A549 (cell line): ENCODE measurements at regions not wholly inside any gene's neighbourhood (a gene's known extent, or its start where the extent isn't known, plus 50 kb on each side); places are given as distances from the start of the nearest gene placed in this dataset.
A peak's percentile ranks its signal among the peaks of the same experiment; 100 is the strongest.

Experiments
- ATAC-seq, 2 experiments: fragments of 200-7000 bp in 1 of 2; fragments of >200 bp in 1 of 2; cut with Nextera tagmentation in 1 of 2; cut with Tn5 transposase in 1 of 2; 3 replicates each; pipeline versions ENCODE4 v1.8.0 to v1.9.1; 2018 to 2020; ENCODE audit warnings: mild to moderate bottlenecking in 1 of 2, moderate library complexity in 1 of 2
- CTCF ChIA-PET: fragments of 300-600 bp; sonication (Branson Sonifier 250); formaldehyde crosslinking; extraction: SDS; loops from one replicate; lab custom pipeline; 2021; ENCODE audit warnings: antibody characterized with exemption, inconsistent platforms; lab: Yijun Ruan, JAX
- POLR2A ChIA-PET: fragments of 350-600 bp; formaldehyde crosslinking; extraction: SDS; loops from one replicate; lab custom pipeline; 2021; ENCODE audit warnings: antibody characterized with exemption, inconsistent platforms; lab: Yijun Ruan, JAX
- DNase-seq, 2 experiments: peaks; one replicate each; pipeline versions ENCODE4 v3.0.0 to v3.0.0-alpha.2; 2011 to 2016; ENCODE audit warnings: low read depth in 1 of 2, low spot score in 1 of 2
- FAIRE-seq: peaks from 2 replicates; lab custom pipeline; 2011; peaks lifted over from hg19 to GRCh38; lab: Jason Lieb, UNC
- H3K27ac ChIP-seq, 2 experiments: fragments of >200 bp; sonication (Bioruptor Twin); formaldehyde crosslinking; 3 replicates each; pipeline ENCODE4 v1.5.1; 2016 to 2017
- H3K4me1 ChIP-seq: fragments of >200 bp; sonication (Bioruptor Twin); formaldehyde crosslinking; 3 replicates; pipeline ENCODE4 v1.6.1; 2016
- H3K4me2 ChIP-seq: fragments of >200 bp; sonication (Bioruptor Twin); formaldehyde crosslinking; 3 replicates; pipeline ENCODE4 v1.6.1; 2016
- H3K4me3 ChIP-seq: fragments of >200 bp; sonication (Bioruptor Twin); formaldehyde crosslinking; 3 replicates; pipeline ENCODE4 v1.5.1; 2016
- H3K9me3 ChIP-seq: fragments of >200 bp; sonication (Bioruptor Twin); formaldehyde crosslinking; 3 replicates; pipeline ENCODE4 v1.6.1; 2016
- BHLHE40 ChIP-seq: IDR thresholded peaks from 2 replicates; pipeline ENCODE4 v1.6.1; 2012; ENCODE audit warnings: low read depth, low read length, inconsistent platforms
- CBX2 ChIP-seq: fragments of 200-600 bp; sonication (generic); IDR thresholded peaks from 2 replicates; pipeline ENCODE4 v1.6.1; 2016; ENCODE audit warnings: low read depth, mild to moderate bottlenecking, borderline replicate concordance
- CBX8 ChIP-seq: fragments of 200-600 bp; sonication (generic); IDR thresholded peaks from 2 replicates; pipeline ENCODE4 v1.6.1; 2016
- CEBPB ChIP-seq, 2 experiments: fragments of >200 bp in 1 of 2; sonication (Bioruptor Twin) in 1 of 2; formaldehyde crosslinking in 1 of 2; IDR thresholded peaks; 2 replicates each; pipeline ENCODE4 v1.6.1; 2012 to 2016
- CHD4 ChIP-seq: fragments of 200-600 bp; sonication (generic); IDR thresholded peaks from 2 replicates; pipeline ENCODE4 v1.6.1; 2016; ENCODE audit warnings: antibody characterized with exemption, mild to moderate bottlenecking, borderline replicate concordance
- EP300 ChIP-seq, 2 experiments: fragments of >200 bp; sonication (Bioruptor Twin); formaldehyde crosslinking; IDR thresholded peaks; 2 replicates in 1 of 2; 3 replicates in 1 of 2; pipeline ENCODE4 v1.6.1; 2016 to 2017
- FOSB ChIP-seq: fragments of 250-450 bp; sonication (Bioruptor Pico); IDR thresholded peaks from 2 replicates; pipeline ENCODE4 v1.5.0; 2020; ENCODE audit warnings: mild to moderate bottlenecking, moderate library complexity
- FOSL2 ChIP-seq, 2 experiments: fragments of 450-650 bp in 1 of 2; fragments of >200 bp in 1 of 2; sonication (Bioruptor Twin) in 1 of 2; formaldehyde crosslinking; IDR thresholded peaks; 2 replicates each; pipeline versions ENCODE4 v1.5.0 to v1.6.1; 2016 to 2020; ENCODE audit warnings: mild to moderate bottlenecking in 1 of 2, moderate library complexity in 1 of 2
- FOXS1 ChIP-seq: fragments of 250-450 bp; sonication (Bioruptor Pico); IDR thresholded peaks from 2 replicates; pipeline ENCODE4 v1.5.0; 2020; ENCODE audit warnings: mild to moderate bottlenecking, moderate library complexity
- HDAC2 ChIP-seq: fragments of 200-600 bp; sonication (generic); IDR thresholded peaks from 2 replicates; pipeline ENCODE4 v1.6.1; 2016
- HOXB13 ChIP-seq: fragments of 250-450 bp; sonication (Bioruptor Pico); IDR thresholded peaks from 2 replicates; pipeline ENCODE4 v1.5.0; 2020; ENCODE audit warnings: low read depth, mild to moderate bottlenecking, moderate library complexity
- JUNB ChIP-seq: fragments of >200 bp; sonication (Bioruptor Twin); formaldehyde crosslinking; IDR thresholded peaks from 2 replicates; pipeline ENCODE4 v1.6.1; 2016
- KDM1A ChIP-seq: fragments of 200-600 bp; sonication (generic); IDR thresholded peaks from 2 replicates; pipeline ENCODE4 v1.6.1; 2016; ENCODE audit warnings: low read depth, mild to moderate bottlenecking
- KDM5A ChIP-seq: fragments of 200-600 bp; sonication (generic); IDR thresholded peaks from 2 replicates; pipeline ENCODE4 v1.6.1; 2016; ENCODE audit warnings: antibody characterized with exemption, mild to moderate bottlenecking
- MAFK ChIP-seq: fragments of 450-650 bp; IDR thresholded peaks from 2 replicates; pipeline ENCODE4 v1.6.1; 2014; ENCODE audit not compliant: partially characterized antibody
- NFE2L2 ChIP-seq: fragments of 150-350 bp; conservative IDR thresholded peaks from 2 replicates; pipeline ENCODE4 v1.6.1; 2014; ENCODE audit warnings: low read length
- NR3C1 ChIP-seq: fragments of >200 bp; sonication (Bioruptor Twin); formaldehyde crosslinking; IDR thresholded peaks from 3 replicates; pipeline ENCODE4 v1.6.1; 2017
- POLR2AphosphoS2 ChIP-seq: conservative IDR thresholded peaks from 2 replicates; pipeline ENCODE4 v1.6.1; 2012; ENCODE audit warnings: low read length, improper control_type of control experiment, inconsistent platforms
- RCOR1 ChIP-seq: fragments of 150-350 bp; IDR thresholded peaks from 2 replicates; pipeline ENCODE4 v1.6.1; 2014; ENCODE audit warnings: antibody characterized with exemption, low read length, low read depth
- RFX5 ChIP-seq: fragments of 450-650 bp; IDR thresholded peaks from 2 replicates; pipeline ENCODE4 v1.7.1; 2014; ENCODE audit warnings: antibody characterized with exemption, mild to moderate bottlenecking, moderate library complexity
- RNF2 ChIP-seq: fragments of 200-600 bp; sonication (generic); IDR thresholded peaks from 2 replicates; pipeline ENCODE4 v1.6.1; 2016; ENCODE audit warnings: low read depth, mild to moderate bottlenecking, antibody characterized with exemption, moderate library complexity, borderline replicate concordance
- SMC3 ChIP-seq: fragments of >200 bp; sonication (Bioruptor Twin); formaldehyde crosslinking; IDR thresholded peaks from 3 replicates; pipeline ENCODE4 v1.6.1; 2018; ENCODE audit warnings: inconsistent platforms
- SREBF2 ChIP-seq: fragments of 450-650 bp; IDR thresholded peaks from 2 replicates; pipeline ENCODE4 v1.6.1; 2014; ENCODE audit warnings: mild to moderate bottlenecking, moderate library complexity
- TFCP2L1 ChIP-seq: fragments of 250-450 bp; sonication (Bioruptor Pico); IDR thresholded peaks from 2 replicates; pipeline ENCODE4 v1.5.0; 2021; ENCODE audit warnings: mild to moderate bottlenecking
- TP53 ChIP-seq: fragments of 250-450 bp; sonication (Bioruptor Pico); IDR thresholded peaks from 2 replicates; pipeline ENCODE4 v1.5.0; 2021; ENCODE audit warnings: mild to moderate bottlenecking, moderate library complexity
- ZFP36 ChIP-seq: fragments of 450-650 bp; IDR thresholded peaks from 2 replicates; pipeline ENCODE4 v1.6.1; 2014; ENCODE audit warnings: borderline replicate concordance; ENCODE audit not compliant: partially characterized antibody
- ZNF302 ChIP-seq: fragments of 250-450 bp; sonication (Bioruptor Pico); IDR thresholded peaks from 2 replicates; pipeline ENCODE4 v1.9.0; 2021; ENCODE audit warnings: inconsistent platforms, mild to moderate bottlenecking, moderate library complexity
- WGBS: methylation state at CpG from one replicate; pipeline ENCODE4 v1.1.6; 2017; ENCODE audit errors: missing lambda C conversion rate; 5-methylcytosine and 5-hydroxymethylcytosine counted together
- TF ChIP-seq, protein P1 (sequence below): fragments of >200 bp; sonication (Bioruptor Twin); formaldehyde crosslinking; IDR thresholded peaks from 3 replicates; pipeline ENCODE4 v1.6.1; 2016
- TF ChIP-seq, protein P2 (sequence below): IDR thresholded peaks from 2 replicates; pipeline ENCODE4 v1.6.1; 2012; ENCODE audit warnings: low read depth, borderline replicate concordance
- TF ChIP-seq, protein P3 (sequence below): fragments of 250-450 bp; sonication (Bioruptor Pico); IDR thresholded peaks from 2 replicates; pipeline ENCODE4 v1.5.0; 2021; ENCODE audit warnings: mild to moderate bottlenecking, moderate library complexity, borderline replicate concordance
- TF ChIP-seq, protein P4 (sequence below): fragments of 450-650 bp; IDR thresholded peaks from 2 replicates; pipeline ENCODE4 v1.6.1; 2014; ENCODE audit warnings: antibody characterized with exemption
- TF ChIP-seq, protein P5 (sequence below): IDR thresholded peaks from 2 replicates; pipeline ENCODE4 v1.6.1; 2012
- TF ChIP-seq, protein P6 (sequence below): IDR thresholded peaks from 2 replicates; pipeline ENCODE4 v1.6.1; 2012
- TF ChIP-seq, protein P7 (sequence below): fragments of 250-450 bp; sonication (Bioruptor Pico); IDR thresholded peaks from 2 replicates; pipeline ENCODE4 v1.5.0; 2020; ENCODE audit warnings: low read depth, mild to moderate bottlenecking, moderate library complexity

DNA sequence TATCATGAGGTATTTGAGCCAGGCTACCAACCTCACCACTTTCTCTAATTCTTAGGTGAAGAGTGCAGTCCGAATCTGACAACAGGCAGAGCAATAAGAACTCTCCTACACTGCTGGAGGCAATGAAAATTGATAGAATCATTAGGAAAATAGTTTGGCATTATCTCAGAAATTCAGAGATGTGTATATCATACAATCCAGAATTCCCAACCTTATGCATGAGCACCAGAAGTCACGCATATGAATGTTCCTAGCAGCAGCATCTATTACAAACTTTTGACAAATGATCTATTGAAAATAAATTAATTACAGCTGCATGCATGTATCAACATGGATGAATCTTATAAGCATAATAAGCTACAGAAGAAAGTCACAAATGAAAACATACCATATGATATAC, 176.9 kb upstream of the CAMK1G start:
- 69% methylated on average over 2 of the region's 2 CpGs for WGBS
- CTCF ChIA-PET: interaction anchor here (1.4 to 2.4 kb wide), 4 partner anchors 8 to 53 kb away, joined by 3 to 11 read pairs (median 5); no protein-coding TSS in a partner anchor

DNA sequence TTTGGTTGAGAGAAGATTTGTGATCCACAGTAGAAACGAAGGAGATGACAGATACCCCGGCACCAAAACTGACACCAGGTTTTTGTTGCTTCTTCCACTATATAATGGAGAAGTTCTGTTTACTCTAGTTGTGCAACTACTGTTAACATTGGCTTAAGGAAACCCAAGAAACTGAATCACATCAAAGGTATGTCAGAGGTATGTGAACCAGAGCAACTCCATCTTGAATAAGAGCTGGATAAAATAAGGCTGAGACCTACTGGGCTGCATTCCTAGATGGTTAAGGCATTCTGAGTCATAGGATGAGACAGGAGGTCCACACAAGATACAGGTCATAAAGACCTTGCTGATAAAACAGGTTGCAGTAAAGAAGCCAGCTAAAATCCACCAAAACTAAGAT, 173.7 kb upstream of the CAMK1G start:
- Histone ChIP-seq H3K4me2 (peak overlapping the region; percentile 54), H3K4me3 (no peak overlapping the region)
- ATAC-seq: peak; percentile 84 to 94; a peak in 5 of 6 replicates
- TF ChIP-seq BHLHE40 (no peak), TFCP2L1 (CRISPR knock-in tag) (peak; percentile 90; the same call in 1 of the 2 replicates), CBX2 (no peak), RCOR1 (no peak), NR3C1 (no peak), KDM5A (no peak), ZNF302 (CRISPR knock-in tag) (peak; percentile 98), POLR2AphosphoS2 (no peak), ZFP36 (no peak), CEBPB (IDR thresholded peaks at IDR 0.05) (peak; percentile 87 to 99), FOSB (peak; percentile 98), RFX5 (no peak), SREBF2 (no peak), FOXS1 (CRISPR knock-in tag) (peak; percentile 99), EP300 (IDR thresholded peaks at IDR 0.05) (peak; percentile 39 to 52; a peak in 2 of 5 replicates), RNF2 (no peak), CBX8 (no peak), TP53 (CRISPR knock-in tag) (peak; percentile 89; the same call in 1 of the 2 replicates), JUNB (peak; percentile 92), FOSL2 (IDR thresholded peaks at IDR 0.05) (peak; percentile 84), FOSL2 (CRISPR knock-in tag; IDR thresholded peaks at IDR 0.05) (peak; percentile 95), SMC3 (0 out of 3 replicates have a peak, but pooled peaks have one; percentile 9), HOXB13 (peak; percentile 100), NFE2L2 (no peak), HDAC2 (no peak)
- TF ChIP-seq, protein P1, sequence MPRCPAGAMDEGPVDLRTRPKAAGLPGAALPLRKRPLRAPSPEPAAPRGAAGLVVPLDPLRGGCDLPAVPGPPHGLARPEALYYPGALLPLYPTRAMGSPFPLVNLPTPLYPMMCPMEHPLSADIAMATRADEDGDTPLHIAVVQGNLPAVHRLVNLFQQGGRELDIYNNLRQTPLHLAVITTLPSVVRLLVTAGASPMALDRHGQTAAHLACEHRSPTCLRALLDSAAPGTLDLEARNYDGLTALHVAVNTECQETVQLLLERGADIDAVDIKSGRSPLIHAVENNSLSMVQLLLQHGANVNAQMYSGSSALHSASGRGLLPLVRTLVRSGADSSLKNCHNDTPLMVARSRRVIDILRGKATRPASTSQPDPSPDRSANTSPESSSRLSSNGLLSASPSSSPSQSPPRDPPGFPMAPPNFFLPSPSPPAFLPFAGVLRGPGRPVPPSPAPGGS: peak; percentile 24; the same call in 1 of the 3 replicates
- TF ChIP-seq, protein P2, sequence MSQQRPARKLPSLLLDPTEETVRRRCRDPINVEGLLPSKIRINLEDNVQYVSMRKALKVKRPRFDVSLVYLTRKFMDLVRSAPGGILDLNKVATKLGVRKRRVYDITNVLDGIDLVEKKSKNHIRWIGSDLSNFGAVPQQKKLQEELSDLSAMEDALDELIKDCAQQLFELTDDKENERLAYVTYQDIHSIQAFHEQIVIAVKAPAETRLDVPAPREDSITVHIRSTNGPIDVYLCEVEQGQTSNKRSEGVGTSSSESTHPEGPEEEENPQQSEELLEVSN: no peak
- TF ChIP-seq, protein P3, sequence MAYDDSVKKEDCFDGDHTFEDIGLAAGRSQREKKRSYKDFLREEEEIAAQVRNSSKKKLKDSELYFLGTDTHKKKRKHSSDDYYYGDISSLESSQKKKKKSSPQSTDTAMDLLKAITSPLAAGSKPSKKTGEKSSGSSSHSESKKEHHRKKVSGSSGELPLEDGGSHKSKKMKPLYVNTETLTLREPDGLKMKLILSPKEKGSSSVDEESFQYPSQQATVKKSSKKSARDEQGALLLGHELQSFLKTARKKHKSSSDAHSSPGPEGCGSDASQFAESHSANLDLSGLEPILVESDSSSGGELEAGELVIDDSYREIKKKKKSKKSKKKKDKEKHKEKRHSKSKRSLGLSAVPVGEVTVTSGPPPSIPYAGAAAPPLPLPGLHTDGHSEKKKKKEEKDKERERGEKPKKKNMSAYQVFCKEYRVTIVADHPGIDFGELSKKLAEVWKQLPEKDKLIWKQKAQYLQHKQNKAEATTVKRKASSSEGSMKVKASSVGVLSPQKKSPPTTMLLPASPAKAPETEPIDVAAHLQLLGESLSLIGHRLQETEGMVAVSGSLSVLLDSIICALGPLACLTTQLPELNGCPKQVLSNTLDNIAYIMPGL (CRISPR knock-in tag): peak; percentile 97
- TF ChIP-seq, protein P4, sequence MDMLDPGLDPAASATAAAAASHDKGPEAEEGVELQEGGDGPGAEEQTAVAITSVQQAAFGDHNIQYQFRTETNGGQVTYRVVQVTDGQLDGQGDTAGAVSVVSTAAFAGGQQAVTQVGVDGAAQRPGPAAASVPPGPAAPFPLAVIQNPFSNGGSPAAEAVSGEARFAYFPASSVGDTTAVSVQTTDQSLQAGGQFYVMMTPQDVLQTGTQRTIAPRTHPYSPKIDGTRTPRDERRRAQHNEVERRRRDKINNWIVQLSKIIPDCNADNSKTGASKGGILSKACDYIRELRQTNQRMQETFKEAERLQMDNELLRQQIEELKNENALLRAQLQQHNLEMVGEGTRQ: no peak
- TF ChIP-seq, protein P5, sequence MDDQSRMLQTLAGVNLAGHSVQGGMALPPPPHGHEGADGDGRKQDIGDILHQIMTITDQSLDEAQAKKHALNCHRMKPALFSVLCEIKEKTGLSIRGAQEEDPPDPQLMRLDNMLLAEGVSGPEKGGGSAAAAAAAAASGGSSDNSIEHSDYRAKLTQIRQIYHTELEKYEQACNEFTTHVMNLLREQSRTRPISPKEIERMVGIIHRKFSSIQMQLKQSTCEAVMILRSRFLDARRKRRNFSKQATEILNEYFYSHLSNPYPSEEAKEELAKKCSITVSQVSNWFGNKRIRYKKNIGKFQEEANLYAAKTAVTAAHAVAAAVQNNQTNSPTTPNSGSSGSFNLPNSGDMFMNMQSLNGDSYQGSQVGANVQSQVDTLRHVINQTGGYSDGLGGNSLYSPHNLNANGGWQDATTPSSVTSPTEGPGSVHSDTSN: no peak
- TF ChIP-seq, protein P6, sequence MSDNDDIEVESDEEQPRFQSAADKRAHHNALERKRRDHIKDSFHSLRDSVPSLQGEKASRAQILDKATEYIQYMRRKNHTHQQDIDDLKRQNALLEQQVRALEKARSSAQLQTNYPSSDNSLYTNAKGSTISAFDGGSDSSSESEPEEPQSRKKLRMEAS: peak; percentile 66; the same call in 1 of the 2 replicates
- TF ChIP-seq, protein P7, sequence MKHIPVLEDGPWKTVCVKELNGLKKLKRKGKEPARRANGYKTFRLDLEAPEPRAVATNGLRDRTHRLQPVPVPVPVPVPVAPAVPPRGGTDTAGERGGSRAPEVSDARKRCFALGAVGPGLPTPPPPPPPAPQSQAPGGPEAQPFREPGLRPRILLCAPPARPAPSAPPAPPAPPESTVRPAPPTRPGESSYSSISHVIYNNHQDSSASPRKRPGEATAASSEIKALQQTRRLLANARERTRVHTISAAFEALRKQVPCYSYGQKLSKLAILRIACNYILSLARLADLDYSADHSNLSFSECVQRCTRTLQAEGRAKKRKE (CRISPR knock-in tag): peak; percentile 100

More for the DNA sequence above, 176.9 kb upstream of the CAMK1G start:
- POLR2A ChIA-PET: no interaction called here
- no peak overlapping the region for H3K4me2 ChIP-seq
- 0 out of 6 replicates have a peak overlapping the region, but pooled peaks of 1 of the 2 experiments have one; percentile 15 for H3K27ac ChIP-seq
- no peak overlapping the region for H3K4me3 ChIP-seq
- TF ChIP-seq MAFK (no peak), TFCP2L1 (CRISPR knock-in tag) (no peak), KDM1A (no peak), CHD4 (no peak)
- H3K4me1 ChIP-seq: peaks cover 48% of the 10 kb centered on the region
- no peaks in the 10 kb centered on the region for H3K9me3 ChIP-seq
- ATAC-seq: no peak
- peak; percentile 59 for FAIRE-seq
- DNase-seq: no peak

More for the DNA sequence above, 173.7 kb upstream of the CAMK1G start:
- DNase-seq: peak; percentile 33 to 88
- H3K4me1 ChIP-seq: peaks cover 52% of the 10 kb centered on the region
- no peaks in the 10 kb centered on the region for H3K9me3 ChIP-seq
- ChIA-PET POLR2A (no interaction called here), CTCF (interaction anchor here (1.7 kb wide), 1 partner anchor 38 kb away, joined by 4 read pairs; no protein-coding TSS in a partner anchor)
- peak overlapping the region; percentile 43 to 79; a peak in 5 of 6 replicates for H3K27ac ChIP-seq
- peak; percentile 36 for FAIRE-seq
- WGBS: 4% methylated on average over 2 of the region's 2 CpGs
